ENCODE measurements at regions not wholly inside any gene's neighbourhood (a gene's known extent, or its start where the extent isn't known, plus 50 kb on each side); places are given as distances from the start of the nearest gene placed in this dataset.

DNA sequence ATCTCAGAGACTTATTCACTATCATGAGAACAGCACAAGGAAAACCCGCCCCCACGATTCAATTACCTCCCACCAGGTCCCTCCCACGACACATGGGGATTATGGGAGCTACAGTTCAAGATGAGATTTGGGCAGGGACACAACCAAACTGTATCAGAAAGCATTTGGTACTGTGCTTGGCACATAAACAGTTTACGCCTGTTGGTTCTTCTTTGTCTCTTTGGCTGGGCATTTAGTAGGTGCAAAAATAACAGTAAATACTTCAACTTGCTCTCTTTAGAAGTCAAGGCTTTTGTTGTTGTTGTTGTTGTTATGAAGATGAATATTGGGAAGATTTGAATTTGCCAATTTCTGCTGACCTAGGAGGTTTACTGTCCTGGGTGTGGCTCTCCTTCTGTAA is 175.4 kb upstream of the IGSF21 start:
- no peak for DNase-seq (ENCODE audit: low read depth)

DNA sequence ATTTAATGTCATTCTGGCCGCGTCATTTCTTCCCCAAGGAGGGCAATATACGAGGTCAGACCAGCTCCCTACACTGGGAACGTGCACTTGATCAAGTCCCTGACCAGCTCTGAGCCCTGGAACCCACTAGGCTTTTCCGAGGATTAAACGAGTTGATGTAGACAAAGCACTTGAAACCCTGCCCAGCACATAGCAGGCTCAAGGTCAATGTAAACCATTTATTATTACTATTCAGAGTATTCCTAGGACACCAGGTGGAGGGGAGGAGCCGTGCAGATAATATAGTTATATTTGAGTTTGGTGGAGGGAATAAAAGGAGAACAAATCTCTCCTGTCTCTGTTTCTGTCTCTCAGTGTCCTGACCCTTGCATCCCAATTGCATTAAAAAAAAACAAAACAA is 174.1 kb upstream of the IGSF21 start:
- no peak for DNase-seq (ENCODE audit: low read depth)

DNA sequence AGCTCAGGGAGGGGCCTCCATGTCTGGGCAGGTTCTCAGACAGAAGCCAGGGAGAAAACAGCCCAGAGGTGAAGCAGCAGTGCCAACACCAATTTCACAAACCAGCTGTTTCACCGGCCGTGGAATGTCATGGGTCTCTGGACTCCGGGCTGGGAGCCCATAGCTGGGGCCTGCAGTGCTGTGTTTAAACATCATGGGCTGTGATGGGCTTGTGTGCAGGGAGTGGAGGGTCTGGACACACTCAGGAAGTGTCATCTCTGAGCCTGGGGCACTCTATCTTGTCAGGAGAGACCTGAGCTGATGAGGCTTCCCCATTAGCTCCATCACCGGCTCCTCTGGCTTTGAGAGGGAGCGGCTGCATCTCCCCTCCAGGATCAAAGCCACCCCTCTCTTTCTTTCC is 173.6 kb upstream of the IGSF21 start:
- no peak for DNase-seq (ENCODE audit: low read depth)

- no peak for DNase-seq (ENCODE audit: low read depth)
Measured at GRCh38 chr1:17935230-17935629, 172.4 kb upstream of the IGSF21 start.

DNA sequence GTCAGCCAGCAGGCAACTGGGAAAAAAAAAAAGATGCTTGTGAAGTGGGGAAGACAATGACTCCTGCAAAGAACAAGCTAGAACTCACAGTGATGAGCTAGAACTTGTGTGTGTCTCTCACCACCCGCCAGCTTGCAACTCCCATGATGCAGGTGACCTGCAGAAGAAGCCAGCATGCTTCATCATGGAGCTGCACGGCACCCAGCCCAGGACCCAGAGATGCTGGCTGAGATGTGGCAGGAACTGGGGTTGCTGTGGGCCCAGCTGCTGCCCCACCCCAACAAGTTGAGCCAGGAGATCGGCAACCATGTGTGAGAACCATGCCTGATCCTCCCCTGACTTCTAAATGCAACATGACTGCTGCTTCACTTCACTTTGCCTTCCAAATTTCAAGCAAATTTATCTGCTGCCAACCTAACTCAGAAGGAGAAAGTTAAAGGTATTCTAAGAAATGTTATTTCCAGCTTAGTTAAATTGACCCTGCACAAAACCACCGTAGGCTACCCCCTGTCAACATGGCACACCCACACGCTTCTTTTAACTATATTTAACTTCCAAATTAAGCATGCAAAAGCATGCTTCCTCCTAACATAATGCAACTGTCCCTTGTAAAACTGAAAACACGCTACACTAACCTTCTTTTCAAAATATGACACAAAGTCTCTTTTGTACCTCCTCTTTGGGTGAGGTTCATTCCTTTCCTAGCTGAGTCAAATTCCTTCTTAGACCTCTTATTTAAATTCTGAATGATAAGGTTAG is 166.0 kb upstream of the IGSF21 start:
- no peak for DNase-seq (ENCODE audit: low read depth)

- no peak for DNase-seq (ENCODE audit: low read depth)
Measured at GRCh38 chr1:17943506-17943905, 164.1 kb upstream of the IGSF21 start.

GRCh38 chr1:17944646-17945045 is 163.0 kb upstream of the IGSF21 start:
- DNase-seq (ENCODE audit: low read depth): no peak

DNA sequence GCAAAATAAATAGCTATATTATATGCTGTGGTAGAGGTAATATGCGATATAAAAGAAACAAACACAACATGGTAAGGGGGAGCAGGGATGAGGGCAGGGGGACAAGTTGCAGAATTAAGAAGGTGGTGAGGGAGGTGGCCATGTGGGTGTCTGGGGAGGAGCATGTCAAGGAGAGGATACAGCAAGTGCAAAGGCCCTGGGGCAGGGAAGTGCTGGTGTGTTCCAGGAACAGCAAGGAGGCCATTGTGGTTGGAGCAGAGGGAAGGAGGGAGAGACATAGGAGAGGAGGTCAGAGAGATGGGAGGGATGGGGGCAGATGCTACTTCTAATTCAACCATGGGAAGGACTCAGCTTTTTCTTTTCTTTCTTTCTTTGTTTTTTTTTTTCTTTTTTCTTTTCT is 161.2 kb upstream of the IGSF21 start:
- no peak for DNase-seq (ENCODE audit: low read depth)

GRCh38 chr1:17948594-17948993 is 159.0 kb upstream of the IGSF21 start:
- no peak for DNase-seq (ENCODE audit: low read depth)

GRCh38 chr1:17949511-17949910 is 158.1 kb upstream of the IGSF21 start:
- DNase-seq (ENCODE audit: low read depth): no peak

DNA sequence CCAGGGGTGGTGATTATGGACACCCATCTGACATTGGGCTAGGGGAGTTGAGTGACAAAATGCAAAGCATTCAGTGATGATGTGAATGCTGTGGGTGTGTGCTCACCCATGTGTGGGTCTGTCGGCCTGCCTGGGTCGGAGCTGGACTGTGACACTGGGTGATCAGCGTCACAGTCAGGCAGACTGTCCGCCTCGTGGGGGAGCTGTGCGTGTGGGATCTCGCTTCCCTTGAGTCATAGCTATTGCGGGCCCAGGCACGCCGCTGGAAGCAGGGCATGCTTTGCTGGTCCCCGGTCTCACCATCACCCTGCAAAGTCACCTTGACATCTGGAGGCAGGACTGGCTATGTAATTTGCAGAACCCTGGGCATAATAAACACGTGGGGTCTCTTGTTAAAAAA is 156.9 kb upstream of the IGSF21 start:
- no peak for DNase-seq (ENCODE audit: low read depth)

- no peak for DNase-seq (ENCODE audit: low read depth)
Measured at GRCh38 chr1:17952506-17952905, 155.1 kb upstream of the IGSF21 start.

GRCh38 chr1:17953921-17954320 is 153.7 kb upstream of the IGSF21 start:
- DNase-seq (ENCODE audit: low read depth): no peak

GRCh38 chr1:17955302-17956285 is 152.0 kb upstream of the IGSF21 start:
- DNase-seq (ENCODE audit: low read depth): no peak

DNA sequence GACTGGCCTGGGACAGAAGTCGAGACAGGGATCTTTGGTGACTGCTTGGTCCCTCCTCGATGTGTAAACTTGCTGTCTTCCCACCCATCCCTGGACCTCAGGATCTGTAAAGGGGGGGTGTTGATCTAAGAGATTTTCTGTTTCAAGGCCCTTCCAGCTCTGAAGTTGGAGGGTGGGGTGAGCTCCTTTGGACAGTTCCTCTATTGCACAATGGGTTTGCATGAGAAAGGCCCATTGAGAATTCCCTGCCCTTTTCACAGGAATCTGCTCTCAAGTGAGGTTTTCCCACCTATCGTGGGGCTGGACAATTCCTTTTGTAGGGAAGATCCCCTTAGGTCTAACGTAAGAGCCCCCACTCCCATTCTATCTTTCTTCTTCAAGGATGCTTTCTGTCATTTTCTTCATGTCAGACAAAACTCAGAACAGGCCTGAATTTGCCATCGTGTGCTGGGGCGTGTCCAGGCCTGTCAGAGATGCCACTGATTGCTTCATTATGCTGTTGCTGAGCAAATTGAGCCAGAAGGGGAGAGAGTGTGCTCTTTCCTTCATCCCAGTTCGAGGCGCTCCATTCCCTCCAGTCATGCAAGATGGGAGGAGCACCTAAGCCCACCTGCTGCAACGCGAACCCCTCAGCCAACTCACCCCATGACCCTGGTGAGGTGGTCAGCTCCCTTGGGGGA is 149.9 kb upstream of the IGSF21 start:
- DNase-seq (ENCODE audit: low read depth): no peak

DNA sequence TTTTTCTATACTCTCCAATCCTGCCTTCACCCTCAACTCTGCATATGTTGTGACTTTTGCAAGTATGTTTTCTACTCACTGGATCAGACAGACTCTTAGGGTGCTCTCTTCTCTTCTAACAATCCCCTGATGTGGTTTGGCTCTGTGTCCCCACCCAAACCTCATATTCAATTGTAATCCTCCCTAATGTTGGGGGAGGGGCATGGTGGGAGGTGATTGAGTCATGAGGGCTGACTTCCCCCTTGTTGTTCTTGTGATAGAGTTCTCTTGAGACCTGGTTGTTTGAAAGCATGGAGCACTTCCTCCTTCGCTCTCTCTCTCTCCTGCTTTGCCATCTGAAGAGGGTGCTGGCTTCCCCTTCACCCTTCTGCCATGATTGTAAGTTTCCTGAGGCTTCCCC is 148.9 kb upstream of the IGSF21 start:
- no peak for DNase-seq (ENCODE audit: low read depth)

GRCh38 chr1:17963513-17963912 is 144.1 kb upstream of the IGSF21 start:
- DNase-seq (ENCODE audit: low read depth): no peak

GRCh38 chr1:17965515-17966100 is 142.0 kb upstream of the IGSF21 start:
- DNase-seq (ENCODE audit: low read depth): no peak

DNA sequence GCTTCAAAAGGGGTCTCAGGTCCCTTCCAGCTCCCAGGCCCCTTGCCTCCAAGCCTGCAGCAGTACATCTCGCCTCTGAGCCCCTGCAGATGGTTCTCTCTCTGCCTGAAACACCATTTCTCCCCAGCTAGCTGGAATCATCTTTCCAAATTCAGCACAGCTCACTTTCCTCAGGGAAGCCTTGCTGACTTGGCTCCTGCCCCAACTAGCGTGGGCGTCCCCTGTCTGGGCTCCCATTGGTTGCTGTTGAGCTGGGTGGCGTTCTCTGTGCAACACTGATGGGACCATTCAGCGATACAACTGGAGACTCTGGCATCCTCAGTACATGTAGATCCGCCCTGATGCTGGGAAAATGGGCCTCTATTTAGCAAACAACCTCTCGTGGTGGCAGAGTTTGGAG is 141.3 kb upstream of the IGSF21 start:
- DNase-seq (ENCODE audit: low read depth): no peak

GRCh38 chr1:17967623-17968255 is 139.9 kb upstream of the IGSF21 start:
- DNase-seq (ENCODE audit: low read depth): no peak

GRCh38 chr1:17970757-17971156 is 136.8 kb upstream of the IGSF21 start:
- DNase-seq (ENCODE audit: low read depth): no peak

DNA sequence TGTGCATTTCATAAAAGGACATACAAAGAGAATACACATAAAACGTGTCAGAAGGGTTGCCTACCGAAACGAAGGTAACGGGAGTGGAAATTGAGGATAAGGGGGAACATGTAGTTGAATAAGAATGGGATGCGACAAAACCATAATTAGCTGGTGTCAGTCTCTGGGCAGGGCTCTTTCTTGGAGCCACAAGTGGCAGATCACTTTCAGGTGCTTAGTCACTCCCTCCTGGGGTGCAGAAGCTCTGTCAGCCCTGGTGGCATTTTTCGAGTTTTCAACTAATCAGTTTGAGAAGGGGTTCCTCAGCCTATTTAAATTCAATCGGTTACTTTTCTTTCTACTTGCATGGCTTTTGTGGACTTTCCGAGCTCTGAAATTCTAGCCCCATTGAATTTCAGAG is 133.9 kb upstream of the IGSF21 start:
- DNase-seq (ENCODE audit: low read depth): no peak
